ENCODE measurements at regions not wholly inside any gene's neighbourhood (a gene's known extent, or its start where the extent isn't known, plus 50 kb on each side); places are given as distances from the start of the nearest gene placed in this dataset.

DNA sequence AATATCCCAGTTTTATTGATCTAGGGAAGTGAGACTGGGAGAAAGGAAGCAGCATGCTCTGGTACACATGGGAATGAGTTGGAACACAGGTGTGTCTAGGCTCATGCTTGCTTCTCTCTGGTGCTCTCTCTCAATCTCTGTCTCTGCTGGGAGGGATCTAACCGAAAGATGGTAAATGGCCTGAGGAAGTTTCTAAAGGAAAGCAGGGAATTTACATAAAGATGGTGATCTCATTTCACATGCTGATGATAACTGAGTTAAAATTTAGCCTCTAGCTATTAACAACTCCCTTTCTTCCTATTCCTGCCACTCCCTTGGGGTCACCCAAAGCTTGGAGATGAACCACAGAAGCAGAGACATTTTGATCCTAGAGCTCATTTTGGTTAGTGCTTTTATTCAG is 436.2 kb downstream of the SH3GL2 start:
- DNase-seq (no peak), ATAC-seq (no peak)
- Histone ChIP-seq H3K36me3 (no peaks in the 10 kb centered on the region), H3K27ac (no peak overlapping the region), H3K27me3 (peaks cover 0 to 4% (median 0%) of the 10 kb centered on the region in 7 donors), H3K4me1 (no peaks in the 10 kb centered on the region), H3K4me3 (no peak overlapping the region), H3K9me3 (peaks cover 0 to 14% (median 9%) of the 10 kb centered on the region in 11 donors)
- 88 to 90% methylated on average over 1 of the region's 1 CpG for WGBS, 2 donors
- intact Hi-C loops (cut with DNase I), result no loop called here
- TF ChIP-seq, protein P1, sequence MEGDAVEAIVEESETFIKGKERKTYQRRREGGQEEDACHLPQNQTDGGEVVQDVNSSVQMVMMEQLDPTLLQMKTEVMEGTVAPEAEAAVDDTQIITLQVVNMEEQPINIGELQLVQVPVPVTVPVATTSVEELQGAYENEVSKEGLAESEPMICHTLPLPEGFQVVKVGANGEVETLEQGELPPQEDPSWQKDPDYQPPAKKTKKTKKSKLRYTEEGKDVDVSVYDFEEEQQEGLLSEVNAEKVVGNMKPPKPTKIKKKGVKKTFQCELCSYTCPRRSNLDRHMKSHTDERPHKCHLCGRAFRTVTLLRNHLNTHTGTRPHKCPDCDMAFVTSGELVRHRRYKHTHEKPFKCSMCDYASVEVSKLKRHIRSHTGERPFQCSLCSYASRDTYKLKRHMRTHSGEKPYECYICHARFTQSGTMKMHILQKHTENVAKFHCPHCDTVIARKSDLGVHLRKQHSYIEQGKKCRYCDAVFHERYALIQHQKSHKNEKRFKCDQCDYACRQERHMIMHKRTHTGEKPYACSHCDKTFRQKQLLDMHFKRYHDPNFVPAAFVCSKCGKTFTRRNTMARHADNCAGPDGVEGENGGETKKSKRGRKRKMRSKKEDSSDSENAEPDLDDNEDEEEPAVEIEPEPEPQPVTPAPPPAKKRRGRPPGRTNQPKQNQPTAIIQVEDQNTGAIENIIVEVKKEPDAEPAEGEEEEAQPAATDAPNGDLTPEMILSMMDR (IDR thresholded peaks at IDR 0.05), result no peak

DNA sequence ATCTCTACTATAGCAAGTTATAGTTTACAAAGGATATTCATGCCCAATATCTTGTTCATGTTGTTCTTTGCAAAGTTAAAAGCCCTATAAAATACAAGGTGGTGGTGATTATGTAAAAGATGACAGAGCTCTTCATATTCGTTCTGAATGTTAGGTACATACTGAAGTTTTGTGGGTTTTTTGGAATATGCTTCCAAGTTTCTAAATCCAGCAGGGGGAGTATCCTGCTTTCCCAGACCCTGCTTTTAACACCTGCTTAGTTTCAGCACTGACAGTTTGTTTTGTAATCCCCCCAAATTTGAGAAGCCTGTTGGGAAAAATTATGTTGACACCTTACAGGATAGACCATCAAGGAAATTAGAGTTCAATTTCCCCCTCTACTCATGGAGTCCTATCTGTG is 438.3 kb downstream of the SH3GL2 start:
- Histone ChIP-seq H3K36me3 (no peaks in the 10 kb centered on the region), H3K27me3 (peaks cover 0 to 4% (median 0%) of the 10 kb centered on the region in 7 donors), H3K27ac (no peak overlapping the region), H3K9me3 (peaks cover 0 to 14% (median 9%) of the 10 kb centered on the region in 11 donors), H3K4me3 (no peak overlapping the region), H3K4me1 (no peaks in the 10 kb centered on the region)
- DNase-seq, result no peak
- intact Hi-C loops (cut with DNase I), result no loop called here
- TF ChIP-seq, protein P1 (IDR thresholded peaks at IDR 0.05), result no peak
- ATAC-seq, result no peak
- 51 to 60% methylated on average over 1 of the region's 1 CpG for WGBS, 2 donors

DNA sequence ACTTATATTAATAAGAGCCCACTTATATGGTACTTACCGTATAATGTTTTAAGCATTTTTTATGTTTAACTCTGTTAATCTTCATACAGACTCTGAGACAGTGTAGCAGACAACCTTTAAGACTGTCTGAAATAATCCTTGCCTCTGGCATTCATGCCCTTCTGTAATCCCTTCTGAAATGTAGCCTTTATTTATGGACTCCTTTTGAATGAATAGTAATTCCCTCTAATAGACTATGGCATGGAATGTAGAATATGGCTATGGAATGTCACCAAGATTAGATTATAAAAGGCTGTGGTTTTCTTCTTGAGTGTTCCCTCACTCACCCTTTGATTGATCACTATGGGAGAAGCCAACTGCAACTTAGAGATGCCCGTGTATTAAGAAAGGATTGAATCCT is 439.4 kb downstream of the SH3GL2 start:
- Histone ChIP-seq H3K27ac (no peak overlapping the region), H3K27me3 (peaks cover 0 to 4% (median 0%) of the 10 kb centered on the region in 7 donors), H3K4me1 (no peaks in the 10 kb centered on the region), H3K9me3 (peaks cover 0 to 14% (median 9%) of the 10 kb centered on the region in 11 donors), H3K4me3 (no peak overlapping the region), H3K36me3 (no peaks in the 10 kb centered on the region)
- intact Hi-C loops (cut with DNase I), result no loop called here
- WGBS, 2 donors, result 65 to 85% methylated on average over 2 of the region's 2 CpGs
- TF ChIP-seq, protein P1 (IDR thresholded peaks at IDR 0.05), result no peak
- ATAC-seq, result no peak
- DNase-seq, result no peak

DNA sequence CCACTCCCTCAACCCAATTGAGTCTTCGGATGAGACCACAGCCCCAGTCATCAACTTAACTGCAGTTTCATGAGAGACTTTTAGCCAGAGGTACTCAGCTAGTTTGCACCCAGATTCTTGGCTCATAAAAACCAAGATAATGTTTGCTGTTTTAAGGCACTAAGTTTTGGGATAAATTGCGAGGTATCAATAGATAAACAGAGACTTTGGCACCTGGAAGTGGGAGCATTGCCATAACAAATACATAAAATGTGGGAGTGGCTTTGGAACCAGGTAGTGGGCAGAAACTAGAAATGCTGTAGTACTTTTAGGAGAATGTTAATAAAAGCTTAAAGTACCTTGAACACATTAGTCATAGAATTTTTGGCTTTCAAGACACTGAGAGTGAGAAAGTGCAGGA is 439.8 kb downstream of the SH3GL2 start:
- TF ChIP-seq, protein P1 (IDR thresholded peaks at IDR 0.05), result no peak
- no peak for ATAC-seq
- no peaks in the 10 kb centered on the region for H3K4me1 ChIP-seq
- intact Hi-C loops (cut with DNase I), result no loop called here
- no peaks in the 10 kb centered on the region for H3K36me3 ChIP-seq
- peaks cover 0 to 14% (median 9%) of the 10 kb centered on the region in 11 donors for H3K9me3 ChIP-seq
- H3K27ac ChIP-seq, result no peak overlapping the region
- 87 to 90% methylated on average over 2 of the region's 2 CpGs for WGBS, 2 donors
- H3K4me3 ChIP-seq, result no peak overlapping the region
- DNase-seq, result no peak
- peaks cover 0 to 4% (median 0%) of the 10 kb centered on the region in 7 donors for H3K27me3 ChIP-seq
